Skeletal muscle cell (primary cell): ENCODE measurements at regions not wholly inside any gene's neighbourhood (a gene's known extent, or its start where the extent isn't known, plus 50 kb on each side); places are given as distances from the start of the nearest gene placed in this dataset.

Source experiments
- DNase-seq: peaks from one replicate; pipeline ENCODE4 v3.0.0-alpha.2; 2010; ENCODE audit warnings: low read depth
- H3K4me3 ChIP-seq: 2 replicates; pipeline ENCODE4 v1.5.1; 2011; ENCODE audit warnings: low read depth, mild to moderate bottlenecking, control low read depth, low read length, moderate library complexity

DNA sequence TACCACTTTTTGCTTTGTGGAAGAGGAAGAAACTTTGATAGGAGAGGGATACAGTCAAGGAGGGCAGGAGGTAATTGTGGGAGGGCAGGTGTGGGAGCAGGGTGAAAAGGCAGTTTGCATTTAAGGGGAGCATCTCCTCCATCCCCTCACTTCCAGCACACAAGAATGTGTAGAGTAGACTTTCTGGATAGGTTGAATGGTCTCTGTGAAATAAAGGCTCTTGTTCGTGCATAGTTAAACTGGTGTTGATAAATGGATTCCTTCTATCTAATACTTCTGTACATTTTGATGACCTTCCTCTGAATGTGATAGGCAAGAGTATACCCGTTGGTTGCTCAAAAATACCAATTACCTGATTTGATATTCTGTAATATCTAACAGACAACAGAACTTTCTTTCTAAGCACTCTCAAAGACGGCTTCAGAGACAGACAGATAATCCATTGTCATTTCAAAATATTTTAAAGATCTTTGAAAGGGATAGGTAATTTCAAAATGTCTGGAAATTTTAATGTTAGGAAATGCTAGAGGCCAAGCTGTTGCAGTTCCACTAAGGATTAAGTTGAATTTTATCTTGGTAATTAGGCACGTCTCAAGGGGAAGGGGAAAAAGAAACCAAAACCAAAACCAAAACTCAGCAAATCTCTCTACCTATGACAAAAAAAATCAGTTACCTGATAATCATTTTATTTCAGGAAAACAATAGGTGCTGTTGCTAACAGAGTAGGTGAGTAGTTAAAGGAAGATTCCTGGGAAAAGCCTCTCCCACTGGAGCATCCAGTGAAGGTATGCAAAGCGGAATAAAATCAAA lies 302.6 kb downstream of the COG6 start:
- DNase-seq, result no peak
- H3K4me3 ChIP-seq, result no peak overlapping the region

DNA sequence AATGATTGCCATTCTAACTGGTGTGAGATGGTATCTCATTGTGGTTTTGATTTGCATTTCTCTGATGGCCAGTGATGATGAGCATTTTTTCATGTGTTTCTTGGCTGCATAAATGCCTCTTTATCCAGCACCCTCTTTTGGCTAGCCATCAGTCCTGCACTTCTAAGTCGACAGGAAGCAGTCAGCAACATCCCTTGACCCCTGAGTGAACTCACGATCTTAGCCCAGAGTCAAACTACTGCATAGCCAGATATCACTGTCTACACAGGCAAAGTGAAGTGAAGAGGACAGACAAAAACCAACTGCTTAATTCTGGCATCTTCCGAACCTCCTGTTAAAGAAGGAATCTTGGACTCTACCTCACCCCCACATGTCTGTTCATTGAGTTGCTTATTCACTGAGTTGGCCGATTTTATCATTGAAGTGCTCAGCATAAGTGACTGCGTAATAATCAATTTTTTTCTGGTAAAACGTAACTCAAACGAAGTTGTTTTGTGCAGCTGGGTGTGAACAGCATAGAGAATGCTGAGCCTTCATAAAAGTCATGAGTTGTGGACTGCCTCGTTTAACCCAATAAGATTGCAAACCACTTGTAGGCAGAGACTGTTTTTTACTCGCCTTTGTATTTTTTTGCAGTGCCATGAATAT lies 304.2 kb downstream of the COG6 start:
- H3K4me3 ChIP-seq, result no peak overlapping the region
- no peak for DNase-seq

DNA sequence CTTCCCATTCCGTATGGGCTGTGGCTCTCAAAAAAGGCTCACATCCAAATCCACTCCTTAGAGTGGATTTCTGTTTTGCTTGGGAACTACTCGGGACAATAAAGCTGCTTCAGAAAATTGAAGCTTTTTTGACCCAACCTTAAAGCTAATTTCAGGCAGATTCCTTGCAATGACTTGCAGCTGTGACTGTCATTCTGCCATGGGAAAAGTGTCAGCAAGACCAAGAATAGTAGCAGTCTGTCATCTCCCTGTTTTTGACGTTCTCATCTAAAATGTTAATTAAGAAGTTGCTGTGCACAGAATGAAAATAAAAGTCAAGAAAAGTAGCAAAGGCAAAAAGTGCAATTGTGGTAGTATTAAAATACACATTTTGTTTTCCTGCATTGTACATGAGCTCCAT lies 304.7 kb downstream of the COG6 start:
- no peak for DNase-seq
- no peak overlapping the region for H3K4me3 ChIP-seq

DNA sequence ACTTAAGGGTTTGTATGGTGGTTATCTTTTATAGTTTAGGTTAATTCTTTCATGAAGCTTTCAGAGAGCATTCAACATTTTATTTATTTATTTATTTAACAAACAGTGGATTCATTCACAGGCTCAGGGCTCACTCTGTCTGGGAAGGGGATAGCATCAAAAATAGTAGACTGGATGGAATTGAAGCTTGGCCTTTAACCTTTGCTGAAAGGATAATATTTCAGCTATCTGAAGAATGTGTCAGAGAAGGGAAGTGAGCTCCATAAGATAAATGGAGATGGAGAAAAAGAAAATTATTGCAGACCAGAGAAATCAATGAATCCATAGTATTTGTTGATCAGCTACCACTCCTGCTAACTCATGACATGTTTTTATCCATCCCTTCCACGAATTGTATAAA lies 305.6 kb downstream of the COG6 start:
- no peak for DNase-seq
- H3K4me3 ChIP-seq, result no peak overlapping the region

DNA sequence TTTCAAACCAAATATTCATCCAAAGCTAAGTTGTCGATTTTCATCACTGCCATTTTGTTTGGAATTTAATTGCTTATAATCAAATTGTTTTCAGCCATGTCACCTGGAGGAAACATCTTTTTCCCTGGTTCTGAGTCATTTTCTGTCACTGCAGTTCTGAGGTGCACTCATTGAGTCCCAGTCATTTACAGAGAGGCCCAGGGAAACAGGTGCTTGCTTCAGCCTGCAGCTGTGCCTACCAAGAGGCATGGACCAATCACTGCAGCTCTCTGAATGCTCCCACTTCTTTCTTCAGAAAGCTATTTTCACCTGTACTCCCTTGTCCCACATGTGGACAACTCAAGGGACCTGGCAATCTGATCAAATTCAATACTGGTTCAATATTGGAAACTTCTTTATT lies 308.1 kb downstream of the COG6 start:
- H3K4me3 ChIP-seq, result no peak overlapping the region
- DNase-seq, result no peak

DNA sequence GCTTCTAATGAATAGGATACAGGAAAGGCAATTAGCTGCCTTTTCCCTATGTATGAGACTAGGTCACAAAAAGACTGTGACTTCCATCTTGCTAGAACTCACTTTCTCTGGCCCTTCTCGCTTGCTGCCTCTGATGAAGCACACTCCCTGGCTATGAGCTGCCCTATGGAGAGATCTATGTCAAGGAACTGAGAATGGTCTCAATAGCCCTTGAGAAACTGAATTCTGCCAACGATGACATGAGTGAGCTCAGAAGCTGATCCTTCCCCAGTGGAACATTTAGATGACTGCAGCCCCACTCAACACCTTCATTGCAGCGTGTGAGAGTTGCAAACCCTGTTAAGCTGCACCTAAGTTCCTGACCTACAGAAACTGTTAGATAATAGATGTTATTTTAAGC lies 309.8 kb downstream of the COG6 start:
- H3K4me3 ChIP-seq, result no peak overlapping the region
- DNase-seq, result no peak

DNA sequence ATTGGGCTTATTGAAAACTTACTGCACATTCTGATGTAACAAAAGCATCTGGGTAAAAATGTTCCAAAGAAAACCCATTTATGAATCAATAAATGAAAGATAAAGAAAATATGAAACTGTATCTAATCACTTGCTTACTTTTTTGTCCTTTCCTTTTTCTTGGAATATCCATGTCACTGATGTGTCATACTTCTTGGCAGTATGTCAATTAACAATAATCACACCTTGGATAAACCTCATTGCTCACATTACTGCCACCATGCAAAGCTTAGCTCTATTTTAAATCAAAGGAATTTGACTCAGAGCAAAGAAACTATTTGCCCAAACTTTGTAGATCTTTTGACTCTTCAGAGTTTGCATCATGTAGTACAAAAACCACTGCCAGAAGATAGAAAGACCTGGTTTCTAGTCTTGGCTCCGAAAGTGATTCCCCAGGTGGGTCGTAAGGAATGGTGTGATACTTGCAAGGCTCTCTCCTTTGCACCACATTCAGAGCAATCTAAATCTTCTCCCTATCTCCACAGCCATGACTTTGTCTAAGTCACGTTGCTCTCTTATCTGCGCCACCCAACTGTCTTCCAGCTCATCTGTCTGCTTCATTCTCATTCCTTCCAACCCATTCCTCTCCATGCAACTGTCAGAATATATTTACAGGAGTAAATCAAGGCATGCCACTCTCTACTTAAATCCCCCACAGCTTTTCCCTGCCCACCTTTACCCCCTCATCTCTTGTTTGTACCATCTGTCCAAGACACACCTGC lies 311.9 kb downstream of the COG6 start:
- no peak overlapping the region for H3K4me3 ChIP-seq
- no peak for DNase-seq

DNA sequence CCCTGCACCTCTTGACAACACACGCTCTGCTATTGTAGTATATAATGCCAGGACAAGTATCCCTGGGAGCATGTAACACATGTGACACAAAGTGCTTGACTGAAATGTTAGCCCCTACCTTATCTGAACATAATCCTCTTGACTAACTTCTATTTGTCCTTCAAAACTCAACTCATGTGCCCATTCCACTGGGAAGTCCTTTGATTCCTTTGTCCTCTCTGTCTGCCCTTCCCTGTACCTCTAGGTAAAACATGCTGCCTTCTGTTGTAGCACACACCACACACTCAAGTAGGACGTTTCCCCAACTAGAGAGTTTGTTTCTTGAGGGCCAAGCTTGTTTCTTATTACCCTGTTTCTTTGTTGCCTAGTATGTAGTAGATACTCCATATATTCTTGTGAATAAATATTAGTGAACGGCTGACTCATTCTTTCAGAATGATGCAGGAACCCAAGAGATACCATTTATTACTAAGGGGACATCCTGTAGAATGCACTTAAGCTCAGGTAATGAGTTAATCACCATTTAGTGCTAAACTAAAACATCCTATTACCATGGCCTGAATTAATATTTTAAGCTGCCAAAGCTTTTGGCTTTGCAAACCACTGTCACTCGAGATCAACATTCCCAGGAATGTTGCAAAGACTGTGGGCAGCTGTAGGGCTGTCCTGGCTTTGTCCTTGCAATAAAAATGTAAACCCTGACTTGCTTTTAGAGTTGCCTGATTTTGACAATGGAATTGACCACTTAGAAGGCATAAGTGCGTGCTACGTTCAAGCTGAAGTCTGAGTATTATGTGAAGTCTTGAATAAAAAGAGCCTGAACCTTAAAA lies 313.4 kb downstream of the COG6 start:
- H3K4me3 ChIP-seq, result no peak overlapping the region
- DNase-seq, result no peak

DNA sequence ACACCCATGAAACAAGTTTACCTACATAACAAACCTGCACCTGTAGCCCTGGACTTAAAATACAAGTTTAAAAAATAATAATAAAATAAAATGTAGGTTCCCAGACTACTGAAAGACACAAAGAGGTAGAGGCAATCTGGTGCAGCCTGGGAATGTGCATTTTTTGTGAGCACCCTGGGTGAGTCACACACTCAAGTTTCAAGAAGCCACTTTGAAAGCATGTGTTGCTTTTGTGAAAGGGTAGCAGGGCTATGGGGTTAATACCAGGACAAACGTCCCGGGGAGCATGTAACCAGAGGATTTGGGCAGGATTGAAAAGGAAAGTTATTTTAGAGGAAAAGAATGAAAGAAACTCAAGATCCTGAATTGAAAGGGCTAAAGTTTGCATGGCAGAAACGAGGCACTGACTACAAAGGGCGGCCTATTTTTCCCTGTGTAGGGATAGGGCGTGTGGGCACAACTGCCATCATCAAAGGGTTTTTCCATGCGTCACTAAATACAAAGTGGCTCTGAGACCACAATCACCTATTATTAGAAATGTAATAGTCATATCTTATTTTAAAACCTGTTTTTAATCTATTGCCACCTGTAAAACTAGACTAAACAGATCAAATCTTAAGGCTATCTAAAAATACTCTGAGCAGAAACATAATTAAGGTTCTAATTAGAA lies 314.9 kb downstream of the COG6 start:
- no peak overlapping the region for H3K4me3 ChIP-seq
- DNase-seq, result no peak

DNA sequence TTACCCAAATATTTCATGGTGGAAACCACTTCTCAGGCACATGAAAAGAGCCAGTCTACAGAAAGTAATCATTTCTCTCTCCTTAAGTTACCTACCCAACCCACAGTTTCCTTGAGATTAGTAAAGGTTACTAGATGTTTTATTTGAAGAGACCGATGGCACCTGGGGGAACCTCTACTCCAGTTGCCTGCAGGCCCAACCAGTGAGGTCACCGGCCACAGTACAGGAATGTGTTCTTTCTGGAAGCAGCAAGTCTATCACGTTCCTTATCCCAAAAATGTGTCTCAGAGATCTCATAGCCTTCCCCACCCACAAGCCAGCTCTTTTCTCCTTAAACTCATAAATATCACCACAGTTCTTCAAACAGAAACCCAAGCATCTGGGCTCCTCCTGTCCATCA lies 316.1 kb downstream of the COG6 start:
- no peak for DNase-seq
- no peak overlapping the region for H3K4me3 ChIP-seq

DNA sequence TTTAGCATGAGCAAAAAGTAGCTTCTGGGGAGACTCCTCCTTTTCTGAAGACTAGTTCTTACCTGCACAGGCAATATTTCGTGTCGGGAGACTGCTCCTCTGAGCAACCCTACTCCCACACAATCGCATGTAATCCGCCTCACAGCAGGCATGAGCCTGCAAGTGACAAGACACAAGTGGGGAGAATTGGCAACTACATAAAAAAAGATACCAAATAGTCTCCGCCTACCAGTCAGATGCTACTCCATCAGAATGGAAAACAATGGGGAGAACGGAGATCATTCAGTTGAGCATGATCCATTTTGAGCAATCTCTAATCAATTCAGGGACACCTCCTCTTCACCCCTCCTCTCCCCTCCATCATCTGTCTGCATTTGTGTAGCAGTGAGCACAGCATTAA lies 321.0 kb downstream of the COG6 start:
- DNase-seq, result no peak
- no peak overlapping the region for H3K4me3 ChIP-seq

DNA sequence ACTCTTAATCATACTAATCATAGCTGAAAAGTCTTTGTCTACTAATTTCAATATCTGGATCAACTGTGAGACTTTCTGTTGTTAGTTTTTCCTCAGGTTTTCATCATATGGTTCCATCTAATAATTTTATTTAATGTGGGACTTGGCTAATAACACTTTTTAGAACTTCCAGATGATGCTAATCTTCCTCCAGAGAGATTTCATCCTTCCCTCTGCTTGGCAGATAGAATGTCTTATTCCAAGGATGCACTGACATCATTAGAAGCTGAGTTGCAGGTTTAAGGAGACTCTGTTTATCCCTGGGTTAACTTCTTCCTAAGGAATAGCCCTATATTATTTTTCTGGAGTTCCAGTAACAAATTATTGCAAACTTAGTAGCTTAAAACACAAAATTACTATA lies 325.6 kb downstream of the COG6 start:
- no peak for DNase-seq
- H3K4me3 ChIP-seq, result no peak overlapping the region

DNA sequence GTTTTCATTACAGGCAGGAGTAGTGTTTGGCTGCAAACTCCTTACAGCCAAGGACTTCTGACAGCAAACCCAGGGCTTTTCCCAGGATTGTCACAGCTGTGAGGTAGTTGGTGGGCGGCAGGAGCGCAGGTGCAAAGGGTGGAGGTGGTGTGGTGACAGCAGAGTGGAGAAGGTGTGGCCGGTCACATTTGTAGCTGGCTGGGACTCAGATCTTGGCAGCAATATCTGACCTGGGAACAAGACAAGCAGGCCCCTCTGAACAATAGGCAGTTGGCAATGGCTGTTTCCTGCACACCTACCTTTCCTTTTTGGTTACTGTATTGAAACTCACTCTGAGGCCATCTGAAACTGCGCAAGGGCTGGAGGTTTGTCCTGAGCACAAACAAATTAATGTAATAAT lies 327.3 kb downstream of the COG6 start:
- DNase-seq, result no peak
- no peak overlapping the region for H3K4me3 ChIP-seq

DNA sequence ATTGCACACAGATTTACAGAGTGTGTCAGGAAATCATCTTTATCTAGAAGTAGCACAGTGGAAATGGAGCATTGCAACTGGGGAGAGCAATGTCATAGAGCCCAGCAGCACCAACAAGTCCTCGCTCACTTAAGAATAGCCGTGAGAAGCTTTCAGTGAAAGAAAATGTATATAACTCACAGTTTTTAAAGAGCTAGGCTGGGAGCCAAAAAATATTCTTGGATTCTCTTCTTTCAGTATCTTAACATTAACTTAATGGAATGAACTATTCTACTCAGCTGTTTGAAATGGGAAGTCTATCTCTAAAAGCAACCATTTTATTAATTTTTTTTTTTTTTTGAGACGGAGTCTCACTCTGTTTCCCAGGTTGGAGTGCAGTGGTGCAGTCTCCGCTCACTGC lies 329.6 kb downstream of the COG6 start:
- H3K4me3 ChIP-seq, result no peak overlapping the region
- DNase-seq, result no peak

DNA sequence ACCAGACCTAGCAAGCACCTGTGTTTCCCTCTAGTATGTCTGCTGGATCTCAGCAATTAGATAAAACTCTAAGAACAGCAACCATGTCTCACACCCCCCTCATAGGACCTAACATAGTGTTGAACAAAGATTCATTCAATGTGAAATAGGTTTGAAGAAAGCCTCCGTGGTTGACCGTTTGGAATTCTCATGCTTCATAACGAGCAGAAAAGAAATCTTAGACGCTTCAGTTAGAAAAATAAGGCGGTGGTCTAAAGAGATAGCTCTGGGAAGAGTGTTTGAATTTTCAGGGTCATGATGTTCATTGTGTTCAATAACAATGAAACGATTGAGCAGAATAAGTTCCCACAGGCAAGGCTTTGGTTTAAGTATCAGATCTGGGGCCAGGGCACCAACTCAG lies 332.9 kb downstream of the COG6 start:
- no peak for DNase-seq
- H3K4me3 ChIP-seq, result no peak overlapping the region

DNA sequence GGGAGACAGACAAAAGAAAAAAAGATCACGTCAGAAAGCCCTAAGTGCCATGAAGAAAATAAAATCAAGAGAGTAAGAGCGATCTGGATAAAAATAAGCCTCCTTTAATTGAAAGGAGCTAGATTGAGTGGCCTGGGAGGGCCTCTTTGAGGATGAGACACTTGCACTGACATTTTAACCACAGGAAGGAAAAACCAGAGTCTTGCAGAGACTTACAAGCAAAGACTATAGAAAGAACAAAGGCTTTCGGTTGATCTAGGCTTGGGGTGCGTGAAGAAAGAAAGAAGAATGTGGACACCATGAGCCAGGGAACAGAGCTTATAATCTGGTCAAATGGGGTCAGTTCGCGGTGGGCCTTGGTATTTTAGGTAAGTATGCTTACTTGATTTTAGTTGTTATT lies 342.7 kb downstream of the COG6 start:
- H3K4me3 ChIP-seq, result no peak overlapping the region
- no peak for DNase-seq

DNA sequence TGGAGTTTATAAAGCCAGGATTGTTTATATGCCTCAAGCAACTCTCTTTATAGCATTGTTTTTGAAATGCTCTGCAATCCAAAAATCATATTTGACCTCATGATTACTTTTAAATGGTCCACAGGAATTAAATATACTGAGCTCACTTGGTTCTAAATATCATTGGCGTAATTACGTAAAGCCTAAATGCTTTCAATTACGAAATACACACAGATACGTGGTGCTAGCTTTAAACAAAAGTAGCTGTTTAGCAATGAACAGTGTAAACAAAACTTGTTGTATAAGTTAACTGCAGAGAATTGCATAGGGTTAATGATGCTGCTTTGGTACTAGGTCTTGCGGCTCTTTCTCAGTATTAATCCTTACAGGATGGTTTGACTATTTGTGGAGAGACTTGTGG lies 346.6 kb downstream of the COG6 start:
- no peak overlapping the region for H3K4me3 ChIP-seq
- DNase-seq, result no peak

DNA sequence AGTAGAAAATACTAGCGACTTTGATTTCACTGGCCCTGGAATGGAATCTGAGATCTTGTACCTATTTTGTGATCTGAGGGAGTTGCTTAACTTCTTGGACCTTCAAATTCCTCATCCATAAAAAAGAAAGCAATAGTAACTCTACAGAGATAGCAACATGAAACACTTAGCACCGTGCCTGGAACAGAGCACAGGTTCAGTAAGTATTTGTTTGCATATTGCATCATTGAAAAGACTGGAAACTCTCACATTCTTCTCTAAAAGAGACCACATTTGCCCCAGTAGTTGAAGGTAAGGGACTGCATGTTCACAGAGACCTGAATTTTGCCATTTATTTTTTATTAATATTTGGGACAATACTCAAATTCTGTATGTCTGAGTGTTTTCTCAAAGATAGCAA lies 358.1 kb downstream of the COG6 start:
- DNase-seq, result no peak

DNA sequence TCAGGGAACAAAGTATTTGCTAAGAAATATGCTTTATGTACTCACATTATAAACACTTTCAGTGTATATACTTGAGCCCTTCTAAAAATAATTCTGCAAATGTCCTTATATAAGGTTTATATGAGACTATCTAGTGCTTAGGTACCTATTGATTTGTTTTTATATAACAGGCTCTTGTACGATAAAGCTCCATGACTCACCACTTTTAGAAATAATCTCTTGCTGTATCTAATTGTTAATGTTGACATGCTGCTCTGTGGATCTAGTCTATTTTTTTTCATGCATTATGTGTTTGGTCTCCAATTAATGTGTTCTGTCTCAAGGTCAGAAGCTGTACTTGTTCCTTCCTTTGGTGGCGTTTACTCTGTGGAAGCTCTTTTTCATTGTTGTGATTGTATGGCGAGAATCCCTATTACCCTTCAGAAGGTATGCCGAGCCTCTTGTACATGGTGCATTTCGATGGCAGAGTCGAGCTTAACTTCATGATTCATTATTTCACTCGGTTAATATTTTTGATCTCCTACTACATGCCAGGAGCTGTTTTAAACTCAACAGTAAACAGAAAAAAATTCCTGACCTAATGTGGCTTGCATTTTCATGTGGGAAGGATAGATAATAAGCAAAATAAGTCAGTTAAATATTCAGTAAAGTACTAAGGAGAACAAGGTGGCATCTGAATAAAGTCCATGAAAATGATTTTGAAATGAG lies 361.6 kb downstream of the COG6 start:
- no peak for DNase-seq
- H3K4me3 ChIP-seq, result no peak overlapping the region

More for the DNA sequence above, 358.1 kb downstream of the COG6 start:
- H3K4me3 ChIP-seq, result no peak overlapping the region
